Endodermal cell (in vitro differentiated cells): ENCODE measurements at regions not wholly inside any gene's neighbourhood (a gene's known extent, or its start where the extent isn't known, plus 50 kb on each side); places are given as distances from the start of the nearest gene placed in this dataset.

Experiments used
- DNase-seq: peaks from one replicate; pipeline ENCODE4 v3.0.0-alpha.2; 2017
- H3K27ac ChIP-seq: 2 replicates; pipeline ENCODE4 v1.5.1; 2013; ENCODE audit warnings: mild to moderate bottlenecking, low read depth, low read length, moderate library complexity
- H3K27me3 ChIP-seq: 2 replicates; pipeline ENCODE4 v1.6.1; 2013; ENCODE audit warnings: mild to moderate bottlenecking, low read length, moderate library complexity; ENCODE audit not compliant: insufficient read depth, control insufficient read depth, poor library complexity, severe bottlenecking
- H3K36me3 ChIP-seq: 2 replicates; pipeline ENCODE4 v1.7.0; 2013; ENCODE audit warnings: mild to moderate bottlenecking, low read length, moderate library complexity; ENCODE audit not compliant: control insufficient read depth, insufficient read depth
- H3K4me1 ChIP-seq: one replicate; pipeline ENCODE4 v1.7.0; 2013; ENCODE audit warnings: low read length; ENCODE audit not compliant: control insufficient read depth, insufficient read depth
- H3K4me3 ChIP-seq: 2 replicates; pipeline ENCODE4 v1.5.1; 2013; ENCODE audit warnings: mild to moderate bottlenecking, low read length, moderate library complexity
- H3K9ac ChIP-seq: 2 replicates; pipeline ENCODE4 v1.6.1; 2013; ENCODE audit warnings: mild to moderate bottlenecking, low read length, moderate library complexity; ENCODE audit not compliant: poor library complexity, severe bottlenecking; ENCODE audit errors: extremely low read depth
- H3K9me3 ChIP-seq: 2 replicates; pipeline ENCODE4 v1.6.1; 2013; ENCODE audit warnings: mild to moderate bottlenecking, low read length, moderate library complexity; ENCODE audit not compliant: control insufficient read depth
- H3K27ac Mint-ChIP-seq: 2 replicates; pipeline ENCODE4 v1.8.0; 2020; ENCODE audit warnings: mixed read lengths
- H3K27me3 Mint-ChIP-seq: 2 replicates; pipeline ENCODE4 v1.8.0; 2021; ENCODE audit warnings: mild to moderate bottlenecking, mixed read lengths; ENCODE audit not compliant: insufficient read depth
- H3K36me3 Mint-ChIP-seq: 2 replicates; pipeline ENCODE4 v1.8.0; 2020; ENCODE audit warnings: low read depth, mixed read lengths
- H3K4me1 Mint-ChIP-seq: 2 replicates; pipeline ENCODE4 v1.8.0; 2020; ENCODE audit warnings: mixed read lengths
- H3K4me3 Mint-ChIP-seq: 2 replicates; pipeline ENCODE4 v1.8.0; 2020; ENCODE audit warnings: mild to moderate bottlenecking, moderate library complexity, mixed read lengths
- H3K9me3 Mint-ChIP-seq: 2 replicates; pipeline ENCODE4 v1.8.0; 2020; ENCODE audit warnings: mild to moderate bottlenecking, mixed read lengths
- WGBS, 2 experiments: methylation state at CpG; one replicate each; pipeline versions ENCODE4 v1.1.5 to v1.1.7; 2013; ENCODE audit warnings: missing lambda C conversion rate in 2 of 2, mixed read lengths in 1 of 2; ENCODE audit not compliant: insufficient coverage in 1 of 2, insufficient read length in 1 of 2; 5-methylcytosine and 5-hydroxymethylcytosine counted together
- TF ChIP-seq, protein P1 (sequence below): fragments of 200-600 bp; sonication (generic); conservative IDR thresholded peaks from 2 replicates; pipeline ENCODE4 v1.5.0; 2021; ENCODE audit warnings: antibody characterized with exemption, mild to moderate bottlenecking

DNA sequence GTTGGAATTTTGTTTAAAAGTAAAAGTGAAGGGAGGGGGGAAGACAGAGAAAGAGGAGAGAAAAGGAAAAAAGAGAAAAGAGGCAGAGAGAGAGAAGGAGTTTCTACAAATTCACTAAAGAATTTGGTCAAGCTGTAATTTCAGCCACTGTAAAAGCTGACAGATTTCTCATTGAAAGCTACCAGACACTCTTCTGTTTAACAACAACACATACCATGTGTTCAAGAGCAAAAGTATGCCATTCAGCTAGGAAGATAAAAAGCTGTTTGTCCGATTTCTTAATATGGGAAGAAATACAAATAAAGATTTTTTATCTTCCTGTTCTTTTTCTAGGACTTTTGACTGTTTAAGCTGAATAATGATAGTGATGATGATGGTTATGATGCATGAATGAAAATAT is 204.8 kb upstream of the RSPO3 start:
- Histone ChIP-seq H3K4me1 (no peaks in the 10 kb centered on the region), H3K4me3 (no peak overlapping the region), H3K9me3 (peaks cover 11% of the 10 kb centered on the region), H3K27ac (no peak overlapping the region), H3K9ac (no peak overlapping the region), H3K36me3 (no peaks in the 10 kb centered on the region), H3K27me3 (no peaks in the 10 kb centered on the region)
- no peak for DNase-seq
- WGBS, 2 experiments, result 89% methylated on average over 1 of the region's 1 CpG; no CpG with 5 or more reads in 1 of the 2 experiments
- Mint-ChIP-seq H3K27me3 (no peaks in the 10 kb centered on the region), H3K4me3 (no peak overlapping the region), H3K27ac (no peak overlapping the region), H3K36me3 (no peaks in the 10 kb centered on the region), H3K4me1 (peaks cover 6% of the 10 kb centered on the region), H3K9me3 (peaks cover 5% of the 10 kb centered on the region)
- TF ChIP-seq, protein P1, sequence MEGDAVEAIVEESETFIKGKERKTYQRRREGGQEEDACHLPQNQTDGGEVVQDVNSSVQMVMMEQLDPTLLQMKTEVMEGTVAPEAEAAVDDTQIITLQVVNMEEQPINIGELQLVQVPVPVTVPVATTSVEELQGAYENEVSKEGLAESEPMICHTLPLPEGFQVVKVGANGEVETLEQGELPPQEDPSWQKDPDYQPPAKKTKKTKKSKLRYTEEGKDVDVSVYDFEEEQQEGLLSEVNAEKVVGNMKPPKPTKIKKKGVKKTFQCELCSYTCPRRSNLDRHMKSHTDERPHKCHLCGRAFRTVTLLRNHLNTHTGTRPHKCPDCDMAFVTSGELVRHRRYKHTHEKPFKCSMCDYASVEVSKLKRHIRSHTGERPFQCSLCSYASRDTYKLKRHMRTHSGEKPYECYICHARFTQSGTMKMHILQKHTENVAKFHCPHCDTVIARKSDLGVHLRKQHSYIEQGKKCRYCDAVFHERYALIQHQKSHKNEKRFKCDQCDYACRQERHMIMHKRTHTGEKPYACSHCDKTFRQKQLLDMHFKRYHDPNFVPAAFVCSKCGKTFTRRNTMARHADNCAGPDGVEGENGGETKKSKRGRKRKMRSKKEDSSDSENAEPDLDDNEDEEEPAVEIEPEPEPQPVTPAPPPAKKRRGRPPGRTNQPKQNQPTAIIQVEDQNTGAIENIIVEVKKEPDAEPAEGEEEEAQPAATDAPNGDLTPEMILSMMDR, result no peak

DNA sequence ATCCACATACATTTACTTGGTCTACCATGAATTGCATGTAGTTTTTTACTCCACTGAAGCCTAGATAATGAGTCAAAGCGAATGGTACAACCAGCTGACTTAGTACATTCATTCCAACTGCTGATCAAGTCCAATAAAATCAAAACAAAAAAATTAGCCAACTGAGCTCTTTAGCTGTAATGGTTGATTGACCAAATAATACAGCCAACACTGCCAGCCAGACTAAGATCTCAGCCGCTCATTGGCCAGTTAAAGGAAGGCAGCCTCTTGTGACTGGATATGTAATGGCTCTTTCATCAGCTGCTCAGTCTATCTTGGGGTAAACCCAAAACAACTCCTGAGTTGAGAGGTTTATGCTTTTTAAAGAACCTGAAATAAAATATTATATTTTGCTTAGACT is 204.3 kb upstream of the RSPO3 start:
- TF ChIP-seq, protein P1, result no peak
- no peak overlapping the region for H3K27ac ChIP-seq

DNA sequence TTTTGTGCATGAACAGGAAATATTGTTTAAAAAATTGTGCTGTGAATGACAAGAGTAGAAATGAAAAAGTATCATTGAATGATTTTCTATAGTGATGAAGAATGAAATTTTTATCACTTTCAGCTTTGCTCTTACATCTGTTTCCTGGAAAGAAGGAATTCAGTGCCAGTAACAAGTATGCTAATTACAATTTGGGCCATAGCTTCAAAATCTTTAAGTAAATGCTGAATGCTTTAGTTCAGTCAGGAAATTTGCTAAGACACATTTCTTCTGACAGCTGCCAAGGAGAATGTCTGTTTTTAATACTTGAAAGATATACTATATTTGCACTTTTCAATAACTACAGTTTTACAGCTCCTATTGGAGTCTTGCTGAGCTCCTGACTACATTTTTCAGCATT is 203.7 kb upstream of the RSPO3 start:
- Mint-ChIP-seq H3K4me3 (no peak overlapping the region), H3K27me3 (no peaks in the 10 kb centered on the region), H3K4me1 (peaks cover under 1% of the 10 kb centered on the region), H3K27ac (no peak overlapping the region), H3K36me3 (no peaks in the 10 kb centered on the region), H3K9me3 (peaks cover 5% of the 10 kb centered on the region)
- Histone ChIP-seq H3K27me3 (no peaks in the 10 kb centered on the region), H3K4me3 (no peak overlapping the region), H3K4me1 (no peaks in the 10 kb centered on the region), H3K27ac (no peak overlapping the region), H3K36me3 (no peaks in the 10 kb centered on the region), H3K9ac (no peak overlapping the region), H3K9me3 (peaks cover 11% of the 10 kb centered on the region)
- no peak for DNase-seq
- TF ChIP-seq, protein P1, result no peak

More for the DNA sequence above, 204.3 kb upstream of the RSPO3 start:
- Histone ChIP-seq H3K9me3 (peaks cover 11% of the 10 kb centered on the region), H3K9ac (no peak overlapping the region), H3K4me3 (no peak overlapping the region), H3K27me3 (no peaks in the 10 kb centered on the region), H3K4me1 (no peaks in the 10 kb centered on the region), H3K36me3 (no peaks in the 10 kb centered on the region)
- H3K27me3 Mint-ChIP-seq, result no peaks in the 10 kb centered on the region
- no peak overlapping the region for H3K27ac Mint-ChIP-seq
- WGBS, 2 experiments, result 94 to 100% methylated on average over 1 to 2 of the region's 2 CpGs
- peaks cover 6% of the 10 kb centered on the region for H3K4me1 Mint-ChIP-seq
- no peaks in the 10 kb centered on the region for H3K36me3 Mint-ChIP-seq
- H3K9me3 Mint-ChIP-seq, result peaks cover 5% of the 10 kb centered on the region
- H3K4me3 Mint-ChIP-seq, result no peak overlapping the region
- no peak for DNase-seq
